ENCODE measurements at regions not wholly inside any gene's neighbourhood (a gene's known extent, or its start where the extent isn't known, plus 50 kb on each side); places are given as distances from the start of the nearest gene placed in this dataset.

DNA sequence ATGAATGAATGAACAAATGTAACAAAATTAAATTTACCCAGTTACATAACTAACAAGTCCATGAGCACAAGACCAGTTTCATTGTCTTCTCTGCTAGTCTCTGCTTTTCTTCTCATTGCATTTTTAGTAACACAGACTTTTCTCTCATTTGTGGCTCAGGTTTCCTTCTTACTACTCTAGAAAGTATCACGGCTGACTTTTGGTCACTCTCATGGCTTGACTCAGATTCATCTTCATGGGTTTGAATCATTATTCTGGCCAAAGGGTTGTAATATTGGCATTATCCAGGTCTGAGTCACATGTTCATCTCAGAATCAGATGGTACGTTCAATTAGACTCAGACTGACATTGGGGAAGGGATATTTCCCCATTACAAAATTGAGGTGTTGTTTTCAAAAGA lies 121.5 kb upstream of the SATB1 start:
- no peak overlapping the region for H3K4me3 ChIP-seq
- TF ChIP-seq, protein P1, sequence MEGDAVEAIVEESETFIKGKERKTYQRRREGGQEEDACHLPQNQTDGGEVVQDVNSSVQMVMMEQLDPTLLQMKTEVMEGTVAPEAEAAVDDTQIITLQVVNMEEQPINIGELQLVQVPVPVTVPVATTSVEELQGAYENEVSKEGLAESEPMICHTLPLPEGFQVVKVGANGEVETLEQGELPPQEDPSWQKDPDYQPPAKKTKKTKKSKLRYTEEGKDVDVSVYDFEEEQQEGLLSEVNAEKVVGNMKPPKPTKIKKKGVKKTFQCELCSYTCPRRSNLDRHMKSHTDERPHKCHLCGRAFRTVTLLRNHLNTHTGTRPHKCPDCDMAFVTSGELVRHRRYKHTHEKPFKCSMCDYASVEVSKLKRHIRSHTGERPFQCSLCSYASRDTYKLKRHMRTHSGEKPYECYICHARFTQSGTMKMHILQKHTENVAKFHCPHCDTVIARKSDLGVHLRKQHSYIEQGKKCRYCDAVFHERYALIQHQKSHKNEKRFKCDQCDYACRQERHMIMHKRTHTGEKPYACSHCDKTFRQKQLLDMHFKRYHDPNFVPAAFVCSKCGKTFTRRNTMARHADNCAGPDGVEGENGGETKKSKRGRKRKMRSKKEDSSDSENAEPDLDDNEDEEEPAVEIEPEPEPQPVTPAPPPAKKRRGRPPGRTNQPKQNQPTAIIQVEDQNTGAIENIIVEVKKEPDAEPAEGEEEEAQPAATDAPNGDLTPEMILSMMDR (IDR thresholded peaks at IDR 0.05) = no peak
- TF ChIP-seq POLR2A (IDR thresholded peaks at IDR 0.05) = no peak
- no peaks in the 10 kb centered on the region for H3K27me3 ChIP-seq
- H3K27ac ChIP-seq = no peak overlapping the region
- no peaks in the 10 kb centered on the region for H3K9me3 ChIP-seq
- H3K4me1 ChIP-seq = no peaks in the 10 kb centered on the region
- H3K36me3 ChIP-seq = no peaks in the 10 kb centered on the region
- DNase-seq = no peak

DNA sequence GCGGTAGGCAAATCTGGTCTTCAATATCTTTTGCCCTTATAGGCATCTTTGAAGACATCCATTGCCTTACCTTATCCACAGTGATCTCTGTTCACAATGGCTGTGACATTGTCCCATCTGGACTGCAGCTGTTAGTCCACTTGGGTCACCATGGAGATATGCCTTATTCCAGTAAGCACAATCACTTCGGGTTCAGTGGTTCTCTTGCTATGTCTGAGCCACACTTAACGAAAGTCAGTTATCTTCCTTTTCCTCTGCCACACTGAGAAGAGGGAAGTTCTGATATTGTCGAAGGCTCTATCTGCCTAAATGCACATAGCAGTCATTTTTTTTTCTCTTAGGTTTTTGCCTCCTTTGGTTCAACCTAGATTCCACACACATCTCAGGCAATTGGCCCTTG lies 119.0 kb upstream of the SATB1 start:
- TF ChIP-seq, protein P1 (IDR thresholded peaks at IDR 0.05) = no peak
- H3K27ac ChIP-seq = no peak overlapping the region
- H3K36me3 ChIP-seq = no peaks in the 10 kb centered on the region
- H3K9me3 ChIP-seq = no peaks in the 10 kb centered on the region
- no peak overlapping the region for H3K4me3 ChIP-seq
- no peak for DNase-seq
- H3K4me1 ChIP-seq = no peaks in the 10 kb centered on the region
- no peaks in the 10 kb centered on the region for H3K27me3 ChIP-seq

DNA sequence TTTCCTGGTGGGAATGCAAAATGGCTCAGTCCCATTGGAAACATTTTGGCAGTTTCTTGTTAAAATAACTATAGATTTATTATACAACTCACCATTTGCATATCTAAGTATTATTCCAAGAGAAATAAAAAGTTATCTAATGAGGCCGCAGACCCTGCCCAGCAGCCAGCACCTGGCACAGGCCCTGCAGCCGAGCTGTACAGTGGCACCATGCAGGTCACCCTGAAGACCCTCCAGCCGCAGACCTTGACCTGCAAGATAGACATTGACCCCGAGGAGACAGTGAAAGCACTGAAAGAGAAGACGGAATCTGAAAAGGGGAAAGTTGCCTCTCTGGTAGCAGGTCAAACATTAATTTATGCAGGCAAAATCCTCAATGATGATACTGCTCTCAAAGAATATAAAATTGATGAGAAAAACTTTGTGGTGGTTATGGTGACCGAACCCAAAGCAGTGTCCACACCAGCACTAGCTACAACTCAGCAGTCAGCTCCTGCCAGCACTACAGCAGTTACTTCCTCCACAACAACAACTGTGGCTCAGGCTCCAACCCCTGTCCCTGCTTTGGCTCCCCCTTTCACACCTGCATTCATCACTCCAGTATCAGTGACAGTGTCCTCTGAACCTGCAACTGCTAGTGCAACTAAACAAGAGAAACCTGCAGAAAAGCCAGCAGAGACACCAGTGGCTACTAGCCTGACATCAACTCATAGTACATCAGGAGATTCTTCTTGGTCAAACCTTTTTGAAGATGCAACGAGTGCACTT lies 113.5 kb upstream of the SATB1 start:
- H3K4me3 ChIP-seq = no peak overlapping the region
- no peaks in the 10 kb centered on the region for H3K36me3 ChIP-seq
- no peaks in the 10 kb centered on the region for H3K27me3 ChIP-seq
- no peak for DNase-seq
- no peaks in the 10 kb centered on the region for H3K4me1 ChIP-seq
- no peak overlapping the region for H3K27ac ChIP-seq
- TF ChIP-seq, protein P1 (IDR thresholded peaks at IDR 0.05) = no peak
- TF ChIP-seq POLR2A (IDR thresholded peaks at IDR 0.05) = no peak
- H3K9me3 ChIP-seq = no peaks in the 10 kb centered on the region

DNA sequence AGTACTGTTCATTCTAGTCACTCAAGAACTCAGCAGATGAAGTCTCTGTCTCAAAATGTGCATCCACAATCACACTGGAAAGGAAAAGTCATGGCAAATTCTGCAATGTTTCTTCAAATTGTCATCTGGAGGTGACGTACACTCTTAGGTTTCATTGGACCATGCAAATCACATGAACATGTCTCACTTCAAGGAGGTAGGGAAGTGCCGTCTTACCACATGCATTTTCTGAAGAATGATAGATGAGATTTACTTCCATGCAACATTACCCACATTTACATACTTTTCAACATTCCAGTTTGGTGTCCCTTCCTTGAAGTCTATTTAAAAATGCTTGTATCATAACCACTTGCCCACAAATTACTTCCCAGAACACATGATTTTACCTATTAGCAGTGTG lies 107.9 kb upstream of the SATB1 start:
- Histone ChIP-seq H3K27ac (no peak overlapping the region), H3K36me3 (no peaks in the 10 kb centered on the region), H3K4me1 (no peaks in the 10 kb centered on the region), H3K4me3 (no peak overlapping the region), H3K27me3 (no peaks in the 10 kb centered on the region), H3K9me3 (no peaks in the 10 kb centered on the region)
- no peak for TF ChIP-seq POLR2A (IDR thresholded peaks at IDR 0.05)
- TF ChIP-seq, protein P1 (IDR thresholded peaks at IDR 0.05) = no peak
- no peak for DNase-seq

DNA sequence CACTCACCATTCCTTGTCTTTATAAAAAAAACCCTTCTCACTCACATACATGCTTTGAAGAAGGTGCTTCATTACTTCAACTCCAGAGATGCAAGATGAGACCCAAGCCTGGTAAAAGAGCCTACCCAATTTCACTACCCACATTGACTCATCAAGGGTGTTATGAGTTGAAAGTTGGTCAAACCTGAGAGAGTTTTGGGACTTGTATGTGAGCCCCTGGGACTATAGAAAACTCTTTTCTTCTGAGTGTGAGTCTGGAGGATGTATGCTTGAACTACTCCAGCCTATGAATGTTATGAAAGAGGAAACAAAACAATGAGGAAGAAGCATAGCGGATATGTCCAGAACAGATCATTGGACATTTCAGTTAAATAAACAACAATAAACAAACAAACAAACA lies 106.5 kb upstream of the SATB1 start:
- H3K27ac ChIP-seq = no peak overlapping the region
- H3K9me3 ChIP-seq = no peaks in the 10 kb centered on the region
- no peaks in the 10 kb centered on the region for H3K27me3 ChIP-seq
- TF ChIP-seq, protein P1 (IDR thresholded peaks at IDR 0.05) = no peak
- TF ChIP-seq POLR2A (IDR thresholded peaks at IDR 0.05) = no peak
- no peak overlapping the region for H3K4me3 ChIP-seq
- H3K36me3 ChIP-seq = no peaks in the 10 kb centered on the region
- no peak for DNase-seq
- no peaks in the 10 kb centered on the region for H3K4me1 ChIP-seq

DNA sequence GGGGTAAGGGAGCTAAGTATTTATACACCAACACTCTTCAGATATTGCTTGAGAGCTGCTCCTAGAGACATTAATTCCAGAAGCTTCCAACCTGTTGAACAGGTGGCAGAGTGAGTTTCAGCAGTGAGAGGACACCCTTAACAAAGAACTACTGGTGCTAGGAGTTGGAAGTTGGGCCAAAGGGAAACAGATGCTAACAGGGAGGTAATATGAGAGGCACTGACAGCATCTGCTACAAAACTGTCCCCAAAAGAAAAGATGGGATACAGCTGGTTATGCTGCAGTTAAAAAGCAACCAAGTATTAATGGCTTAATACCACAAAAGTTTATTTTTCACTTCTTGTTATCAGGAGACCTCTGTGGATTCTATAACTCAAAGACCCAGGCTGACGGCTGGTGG lies 104.5 kb upstream of the SATB1 start:
- Histone ChIP-seq H3K36me3 (no peaks in the 10 kb centered on the region), H3K27me3 (no peaks in the 10 kb centered on the region), H3K4me3 (no peak overlapping the region), H3K27ac (no peak overlapping the region), H3K4me1 (no peaks in the 10 kb centered on the region), H3K9me3 (no peaks in the 10 kb centered on the region)
- TF ChIP-seq POLR2A (IDR thresholded peaks at IDR 0.05) = no peak
- TF ChIP-seq, protein P1 (IDR thresholded peaks at IDR 0.05) = no peak
- DNase-seq = no peak

Data from Peyer's patch (tissue), 4 donors.